B cell (primary cell): ENCODE measurements at regions not wholly inside any gene's neighbourhood (a gene's known extent, or its start where the extent isn't known, plus 50 kb on each side); places are given as distances from the start of the nearest gene placed in this dataset.

ENCODE experiments used
- ATAC-seq: fragments of 200-7000 bp; cut with Tn5 transposase; one replicate; pipeline ENCODE4 v1.10.0; 2021; ENCODE audit warnings: low read depth, mild to moderate bottlenecking, moderate number of reproducible peaks, moderate library complexity
- CTCF ChIA-PET: fragments of 350-600 bp; sonication (Branson Sonifier 250); formaldehyde crosslinking; loops from one replicate; lab custom pipeline; 2021; ENCODE audit warnings: antibody characterized with exemption, inconsistent platforms; lab: Charles Lee
- POLR2A ChIA-PET: fragments of 350-600 bp; sonication (Branson Sonifier 250); formaldehyde crosslinking; loops from one replicate; lab custom pipeline; 2021; ENCODE audit warnings: antibody characterized with exemption; lab: Charles Lee
- DNase-seq: peaks from one replicate; pipeline ENCODE4 v3.0.0; 2013
- H2AFZ ChIP-seq: 2 replicates; pipeline ENCODE4 v1.6.1; 2012; ENCODE audit warnings: mild to moderate bottlenecking, low read depth, low read length; ENCODE audit not compliant: insufficient read depth, poor library complexity, severe bottlenecking
- H3K27ac ChIP-seq, 2 donors: 1 replicate in 1 of 2; 2 replicates in 1 of 2; pipeline ENCODE4 v1.5.1; 2012 to 2013; ENCODE audit warnings: low read length in 2 of 2, mild to moderate bottlenecking in 2 of 2, moderate library complexity in 1 of 2
- H3K27me3 ChIP-seq, 4 experiments: fragments of 200-600 bp in 1 of 4; sonication (generic) in 1 of 4; replicated peaks in 1 of 4; 1 replicate in 2 of 4; 2 replicates in 2 of 4; pipeline versions ENCODE4 v1.6.1 to v1.7.0; 2013 to 2016; ENCODE audit warnings: low read length in 3 of 4, mild to moderate bottlenecking in 2 of 4, mixed read lengths in 1 of 4, moderate library complexity in 1 of 4; ENCODE audit not compliant: insufficient read depth in 4 of 4, control insufficient read depth in 3 of 4; ENCODE audit errors: control extremely low read depth in 1 of 4
- H3K36me3 ChIP-seq, 2 experiments: replicated peaks in 1 of 2; 1 replicate in 1 of 2; 2 replicates in 1 of 2; pipeline versions ENCODE4 v1.6.1 to v1.7.1; 2013; ENCODE audit warnings: low read length in 1 of 2; ENCODE audit not compliant: insufficient read depth in 2 of 2, control insufficient read depth in 1 of 2; ENCODE audit errors: control extremely low read depth in 1 of 2, extremely low read depth in 1 of 2
- H3K4me1 ChIP-seq, 2 donors: fragments of 200-600 bp in 1 of 2; sonication (generic) in 1 of 2; 1 replicate in 1 of 2; 2 replicates in 1 of 2; pipeline versions ENCODE4 v1.5.1 to v1.6.1; 2013 to 2017; ENCODE audit warnings: low read length in 2 of 2; ENCODE audit not compliant: control insufficient read depth in 2 of 2, insufficient read depth in 2 of 2
- H3K4me2 ChIP-seq: replicated peaks from 2 replicates; pipeline ENCODE3; 2012; ENCODE audit warnings: mild to moderate bottlenecking, low read depth, low read length; ENCODE audit not compliant: poor library complexity, severe bottlenecking
- H3K4me3 ChIP-seq, 5 experiments: fragments of 200-600 bp in 1 of 5; sonication (generic) in 1 of 5; 1 replicate in 3 of 5; 2 replicates in 2 of 5; pipeline versions ENCODE4 v1.5.1 to v1.7.0; 2011 to 2016; ENCODE audit warnings: low read length in 4 of 5, mild to moderate bottlenecking in 4 of 5, low read depth in 2 of 5, control low read depth in 1 of 5, moderate library complexity in 1 of 5; ENCODE audit not compliant: insufficient read depth in 1 of 5; ENCODE audit errors: control extremely low read depth in 1 of 5, extremely low read depth in 1 of 5
- H3K79me2 ChIP-seq: fragments of 200-600 bp; sonication (generic); one replicate; pipeline ENCODE4 v1.6.0; 2016; ENCODE audit warnings: low read length; ENCODE audit not compliant: control insufficient read depth, insufficient read depth
- H3K9ac ChIP-seq: fragments of 200-600 bp; sonication (generic); 2 replicates; pipeline ENCODE4 v1.6.1; 2017; ENCODE audit warnings: mild to moderate bottlenecking, low read length, moderate library complexity
- H3K9me3 ChIP-seq, 3 donors: one replicate each; pipeline versions ENCODE4 v1.6.1 to v1.7.1; 2013; ENCODE audit warnings: low read length in 2 of 3; ENCODE audit not compliant: control insufficient read depth in 2 of 3, insufficient read depth in 1 of 3; ENCODE audit errors: control extremely low read depth in 1 of 3
- H4K20me1 ChIP-seq: 2 replicates; pipeline ENCODE4 v1.6.0; 2012; ENCODE audit warnings: mild to moderate bottlenecking, low read length; ENCODE audit not compliant: insufficient read depth, control insufficient read depth, poor library complexity, severe bottlenecking
- H3K27ac Mint-ChIP-seq: one replicate; pipeline ENCODE4 v1.8.0; 2021; ENCODE audit warnings: mixed read lengths
- H3K27me3 Mint-ChIP-seq: one replicate; pipeline ENCODE4 v1.8.0; 2021; ENCODE audit warnings: mixed read lengths
- H3K4me1 Mint-ChIP-seq: one replicate; pipeline ENCODE4 v1.8.0; 2021; ENCODE audit warnings: mixed read lengths
- H3K4me3 Mint-ChIP-seq: one replicate; pipeline ENCODE4 v1.8.0; 2021; ENCODE audit warnings: mixed read lengths
- H3K9me3 Mint-ChIP-seq: one replicate; pipeline ENCODE4 v1.8.0; 2022; ENCODE audit warnings: mixed read lengths; ENCODE audit not compliant: insufficient read depth
- EZH2 ChIP-seq: IDR thresholded peaks from 2 replicates; pipeline ENCODE4 v1.6.1; 2012; ENCODE audit warnings: borderline replicate concordance, low read depth, mild to moderate bottlenecking, moderate library complexity, low read length; ENCODE audit not compliant: insufficient read depth, poor library complexity, severe bottlenecking
- WGBS: methylation state at CpG from one replicate; pipeline ENCODE4 v1.1.5; 2013; ENCODE audit warnings: missing lambda C conversion rate; ENCODE audit not compliant: insufficient coverage; 5-methylcytosine and 5-hydroxymethylcytosine counted together
- intact Hi-C: fragments of 100-400 bp; cut with micrococcal nuclease; formaldehyde crosslinking; loops from one replicate; pipeline ENCODE4 v1.10.0; 2022
- TF ChIP-seq, protein P1 (sequence below): fragments of 200-600 bp; IDR thresholded peaks from one replicate; pipeline ENCODE4 v1.8.0; 2022; ENCODE audit warnings: antibody characterized with exemption, mild to moderate bottlenecking

DNA sequence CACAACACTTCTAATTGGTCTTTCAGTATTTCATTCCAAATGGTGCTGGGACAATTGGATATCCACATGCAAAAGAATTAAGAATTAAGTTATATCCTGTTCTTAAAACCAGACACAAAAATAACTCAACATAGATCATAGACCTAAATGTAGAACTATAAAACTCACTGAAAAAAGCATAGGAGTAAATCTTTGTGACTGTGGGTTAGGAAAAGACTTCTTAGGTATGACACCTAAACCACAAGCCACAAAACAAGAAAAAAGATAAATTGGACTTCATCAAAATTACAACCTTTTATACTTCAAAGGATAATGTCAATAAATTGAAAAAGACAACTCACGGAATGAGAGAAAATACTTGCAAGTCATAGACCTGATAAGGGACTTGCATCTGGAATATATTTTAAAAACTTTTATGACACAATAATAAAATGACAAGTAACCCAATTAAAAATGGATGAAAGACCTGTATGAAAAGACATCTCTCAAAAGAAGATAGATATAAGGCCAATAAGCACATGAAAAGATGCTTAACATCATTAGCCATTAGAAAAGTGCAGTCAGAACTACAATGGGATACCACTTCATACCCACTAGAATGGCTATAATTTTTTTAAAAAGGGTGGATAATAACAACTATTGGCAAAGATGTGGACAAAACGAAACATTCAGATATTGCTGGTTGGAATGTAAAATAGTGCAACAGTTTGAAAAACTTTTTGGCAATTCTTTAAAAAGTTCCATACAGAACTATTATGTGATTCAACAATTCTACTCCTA is 72.5 kb upstream of the SLC38A4 start:
- Mint-ChIP-seq H3K4me1 (no peaks in the 10 kb centered on the region), H3K27me3 (peaks cover 19% of the 10 kb centered on the region), H3K9me3 (no peaks in the 10 kb centered on the region), H3K27ac (no peak overlapping the region), H3K4me3 (no peak overlapping the region)
- Histone ChIP-seq H3K4me2 (no peak overlapping the region), H3K79me2 (no peaks in the 10 kb centered on the region), H3K9ac (no peak overlapping the region), H3K9me3 (no peaks in the 10 kb centered on the region), H3K27me3 (no peaks in the 10 kb centered on the region), H2AFZ (no peak overlapping the region), H3K4me1 (no peaks in the 10 kb centered on the region), H3K4me3 (no peak overlapping the region), H4K20me1 (no peaks in the 10 kb centered on the region), H3K27ac (no peak overlapping the region), H3K36me3 (no peaks in the 10 kb centered on the region)
- no CpG with 5 or more reads among the region's 2 CpGs for WGBS
- intact Hi-C loops, result no loop called here
- ATAC-seq (no peak), DNase-seq (no peak)
- ChIA-PET POLR2A (no interaction called here), CTCF (no interaction called here)
- TF ChIP-seq EZH2, result no peak

GRCh38 chr12:46898989-46899388 is 73.2 kb upstream of the SLC38A4 start:
- H3K27me3 Mint-ChIP-seq, result peaks cover 15% of the 10 kb centered on the region
- intact Hi-C loops, result no loop called here
- H3K4me3 Mint-ChIP-seq, result no peak overlapping the region
- no peak overlapping the region for H3K27ac Mint-ChIP-seq
- ChIA-PET CTCF (no interaction called here), POLR2A (no interaction called here)
- no peak for DNase-seq
- no peak overlapping the region for H3K4me3 ChIP-seq
- no peaks in the 10 kb centered on the region for H3K79me2 ChIP-seq
- ATAC-seq, result no peak
- no peaks in the 10 kb centered on the region for H3K36me3 ChIP-seq
- H2AFZ ChIP-seq, result no peak overlapping the region
- H3K4me2 ChIP-seq, result no peak overlapping the region
- no peaks in the 10 kb centered on the region for H3K9me3 ChIP-seq
- H3K9ac ChIP-seq, result no peak overlapping the region
- H4K20me1 ChIP-seq, result no peaks in the 10 kb centered on the region
- no peaks in the 10 kb centered on the region for H3K4me1 ChIP-seq
- H3K27me3 ChIP-seq, result no peaks in the 10 kb centered on the region
- WGBS, result no CpG with 5 or more reads among the region's 1 CpG
- no peak overlapping the region for H3K27ac ChIP-seq
- H3K9me3 Mint-ChIP-seq, result no peaks in the 10 kb centered on the region
- TF ChIP-seq, protein P1, sequence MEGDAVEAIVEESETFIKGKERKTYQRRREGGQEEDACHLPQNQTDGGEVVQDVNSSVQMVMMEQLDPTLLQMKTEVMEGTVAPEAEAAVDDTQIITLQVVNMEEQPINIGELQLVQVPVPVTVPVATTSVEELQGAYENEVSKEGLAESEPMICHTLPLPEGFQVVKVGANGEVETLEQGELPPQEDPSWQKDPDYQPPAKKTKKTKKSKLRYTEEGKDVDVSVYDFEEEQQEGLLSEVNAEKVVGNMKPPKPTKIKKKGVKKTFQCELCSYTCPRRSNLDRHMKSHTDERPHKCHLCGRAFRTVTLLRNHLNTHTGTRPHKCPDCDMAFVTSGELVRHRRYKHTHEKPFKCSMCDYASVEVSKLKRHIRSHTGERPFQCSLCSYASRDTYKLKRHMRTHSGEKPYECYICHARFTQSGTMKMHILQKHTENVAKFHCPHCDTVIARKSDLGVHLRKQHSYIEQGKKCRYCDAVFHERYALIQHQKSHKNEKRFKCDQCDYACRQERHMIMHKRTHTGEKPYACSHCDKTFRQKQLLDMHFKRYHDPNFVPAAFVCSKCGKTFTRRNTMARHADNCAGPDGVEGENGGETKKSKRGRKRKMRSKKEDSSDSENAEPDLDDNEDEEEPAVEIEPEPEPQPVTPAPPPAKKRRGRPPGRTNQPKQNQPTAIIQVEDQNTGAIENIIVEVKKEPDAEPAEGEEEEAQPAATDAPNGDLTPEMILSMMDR, result no peak
- TF ChIP-seq EZH2, result no peak
- H3K4me1 Mint-ChIP-seq, result no peaks in the 10 kb centered on the region
